Liver (tissue), 8 donors: ENCODE measurements at regions not wholly inside any gene's neighbourhood (a gene's known extent, or its start where the extent isn't known, plus 50 kb on each side); places are given as distances from the start of the nearest gene placed in this dataset.
"Not testable (repeated sequence)": the region's sequence is repeated elsewhere in the genome, so short reads cannot be mapped to it uniquely, and the experiment has no call there.

Source experiments
- DNase-seq: peaks from one replicate; pipeline ENCODE4 v3.0.0-alpha.2; 2017; ENCODE audit warnings: low spot score
- H3K27ac ChIP-seq, 2 donors: one replicate each; pipeline ENCODE4 v1.7.0; 2013; ENCODE audit warnings: inconsistent platforms in 2 of 2, low read length in 2 of 2, control low read depth in 1 of 2, low read depth in 1 of 2, mild to moderate bottlenecking in 1 of 2
- H3K27me3 ChIP-seq, 4 donors: one replicate each; pipeline versions ENCODE4 v1.6.1 to v1.7.0; 2013; ENCODE audit warnings: low read length in 3 of 4, inconsistent platforms in 1 of 4, mild to moderate bottlenecking in 1 of 4, moderate library complexity in 1 of 4; ENCODE audit not compliant: control insufficient read depth in 4 of 4, insufficient read depth in 4 of 4
- H3K36me3 ChIP-seq, 4 donors: one replicate each; pipeline versions ENCODE4 v1.6.1 to v1.7.0; 2013; ENCODE audit warnings: low read length in 3 of 4, mild to moderate bottlenecking in 3 of 4, low read depth in 1 of 4, moderate library complexity in 1 of 4; ENCODE audit not compliant: control insufficient read depth in 4 of 4, insufficient read depth in 3 of 4
- H3K4me1 ChIP-seq, 4 donors: one replicate each; pipeline versions ENCODE4 v1.6.1 to v1.7.0; 2013; ENCODE audit warnings: low read length in 3 of 4, mild to moderate bottlenecking in 3 of 4, moderate library complexity in 1 of 4; ENCODE audit not compliant: control insufficient read depth in 4 of 4, insufficient read depth in 4 of 4
- H3K4me3 ChIP-seq, 3 donors: one replicate each; pipeline versions ENCODE4 v1.6.1 to v1.7.0; 2013; ENCODE audit warnings: low read length in 3 of 3, control low read depth in 1 of 3, low read depth in 1 of 3, mild to moderate bottlenecking in 1 of 3
- H3K9ac ChIP-seq, 2 donors: one replicate each; pipeline ENCODE4 v1.7.0; 2013; ENCODE audit warnings: low read length in 2 of 2, mild to moderate bottlenecking in 2 of 2, moderate library complexity in 2 of 2, control low read depth in 1 of 2, low read depth in 1 of 2
- H3K9me3 ChIP-seq, 4 donors: one replicate each; pipeline versions ENCODE4 v1.6.1 to v1.7.0; 2013; ENCODE audit warnings: low read length in 3 of 4; ENCODE audit not compliant: control insufficient read depth in 4 of 4
- EGR1 ChIP-seq, 2 donors: IDR thresholded peaks; 2 replicates each; pipeline ENCODE4 v1.6.1; 2016 to 2018; ENCODE audit warnings: antibody characterized with exemption in 2 of 2, low read depth in 2 of 2
- FOXA1 ChIP-seq: IDR thresholded peaks from 2 replicates; pipeline ENCODE4 v1.6.1; 2016; ENCODE audit warnings: antibody characterized with exemption
- FOXA2 ChIP-seq: IDR thresholded peaks from 2 replicates; pipeline ENCODE4 v1.6.1; 2016; ENCODE audit warnings: antibody characterized with exemption
- GABPA ChIP-seq, 2 donors: IDR thresholded peaks in 1 of 2; conservative IDR thresholded peaks in 1 of 2; 2 replicates each; pipeline ENCODE4 v1.6.1; 2016; ENCODE audit warnings: antibody characterized with exemption in 2 of 2, mild to moderate bottlenecking in 1 of 2, moderate library complexity in 1 of 2
- HNF4A ChIP-seq, 2 donors: conservative IDR thresholded peaks; 2 replicates each; pipeline ENCODE4 v1.6.1; 2016; ENCODE audit warnings: antibody characterized with exemption in 2 of 2, mild to moderate bottlenecking in 2 of 2
- HNF4G ChIP-seq: IDR thresholded peaks from 2 replicates; pipeline ENCODE4 v1.6.1; 2016; ENCODE audit warnings: antibody characterized with exemption
- JUND ChIP-seq, 2 donors: IDR thresholded peaks; 2 replicates each; pipeline ENCODE4 v1.6.1; 2016; ENCODE audit warnings: antibody characterized with exemption in 2 of 2
- NR2F2 ChIP-seq: IDR thresholded peaks from 2 replicates; pipeline ENCODE4 v1.6.1; 2016; ENCODE audit warnings: antibody characterized with exemption
- RAD21 ChIP-seq, 2 donors: IDR thresholded peaks; 2 replicates each; pipeline ENCODE4 v1.6.1; 2016; ENCODE audit warnings: antibody characterized with exemption in 2 of 2, mild to moderate bottlenecking in 2 of 2
- RXRA ChIP-seq, 2 donors: IDR thresholded peaks; 2 replicates each; pipeline ENCODE4 v1.6.1; 2017 to 2018; ENCODE audit warnings: antibody characterized with exemption in 2 of 2, mild to moderate bottlenecking in 1 of 2
- SP1 ChIP-seq: IDR thresholded peaks from 2 replicates; pipeline ENCODE4 v1.6.1; 2018; ENCODE audit warnings: antibody characterized with exemption, mild to moderate bottlenecking
- TAF1 ChIP-seq: conservative IDR thresholded peaks from 2 replicates; pipeline ENCODE4 v1.6.1; 2016; ENCODE audit warnings: antibody characterized with exemption, mild to moderate bottlenecking
- YY1 ChIP-seq: IDR thresholded peaks from 2 replicates; pipeline ENCODE4 v1.6.1; 2016; ENCODE audit warnings: antibody characterized with exemption, mild to moderate bottlenecking
- WGBS: extraction: QIAGEN DNeasy Blood & Tissue Kit; methylation state at CpG from one replicate; pipeline ENCODE4 v1.1.7; 2013; 5-methylcytosine and 5-hydroxymethylcytosine counted together
- TF ChIP-seq, protein P1 (sequence below): fragments of 150-350 bp; IDR thresholded peaks from 2 replicates; pipeline ENCODE4 v1.5.1; 2017; ENCODE audit warnings: improper control_type of control experiment, low read depth, low read length; ENCODE audit not compliant: missing input control
- TF ChIP-seq, protein P2 (sequence below): IDR thresholded peaks from 2 replicates; pipeline ENCODE4 v1.6.1; 2016; ENCODE audit warnings: antibody characterized with exemption
- TF ChIP-seq, protein P3 (sequence below): IDR thresholded peaks from 2 replicates; pipeline ENCODE4 v1.6.1; 2016; ENCODE audit warnings: antibody characterized with exemption
- TF ChIP-seq, protein P4 (sequence below): IDR thresholded peaks from 2 replicates; pipeline ENCODE4 v1.6.1; 2016; ENCODE audit warnings: antibody characterized with exemption
- TF ChIP-seq, protein P5 (sequence below): IDR thresholded peaks from 2 replicates; pipeline ENCODE4 v1.6.1; 2016; ENCODE audit warnings: antibody characterized with exemption, mild to moderate bottlenecking
- donor health status: healthy.
- donor health status: healthy.
- donor health status: healthy.
- donor health status: healthy.
- donor health status: healthy.

DNA sequence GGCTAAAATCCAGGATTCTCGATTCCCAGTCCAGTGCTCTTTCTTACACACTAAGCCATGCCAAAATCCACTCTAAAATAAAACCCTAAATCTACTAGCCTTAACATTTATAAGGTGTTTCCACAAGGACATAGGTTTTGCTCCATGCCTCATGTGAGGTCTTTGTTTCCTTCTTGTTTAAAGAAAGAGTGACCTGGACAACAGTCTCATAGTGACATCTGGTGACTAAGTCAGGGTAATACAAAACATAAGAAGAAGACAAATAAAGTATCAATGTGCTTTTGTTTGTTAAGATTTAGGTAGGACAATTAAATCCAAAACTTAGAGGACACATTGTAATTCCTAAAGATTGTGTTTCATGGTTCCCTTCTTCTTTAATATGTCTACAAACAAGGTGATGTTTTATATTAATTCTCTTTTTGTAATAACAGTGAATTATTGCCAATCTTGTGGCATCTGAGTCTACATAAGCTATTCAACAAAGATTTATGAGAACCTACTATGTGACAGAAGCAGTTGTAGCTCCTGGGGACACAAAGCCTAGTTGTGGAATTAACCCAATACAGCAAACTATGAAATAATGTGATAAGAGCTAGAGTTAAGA lies 93.0 kb upstream of the TRIM77 start:
- H3K4me3 ChIP-seq, H3K9me3 ChIP-seq, H3K27ac ChIP-seq, DNase-seq, H3K36me3 ChIP-seq, H3K9ac ChIP-seq, H3K27me3 ChIP-seq, H3K4me1 ChIP-seq: not testable (repeated sequence)
- WGBS, result 20% methylated on average over 1 of the region's 1 CpG
- TF ChIP-seq, protein P1, sequence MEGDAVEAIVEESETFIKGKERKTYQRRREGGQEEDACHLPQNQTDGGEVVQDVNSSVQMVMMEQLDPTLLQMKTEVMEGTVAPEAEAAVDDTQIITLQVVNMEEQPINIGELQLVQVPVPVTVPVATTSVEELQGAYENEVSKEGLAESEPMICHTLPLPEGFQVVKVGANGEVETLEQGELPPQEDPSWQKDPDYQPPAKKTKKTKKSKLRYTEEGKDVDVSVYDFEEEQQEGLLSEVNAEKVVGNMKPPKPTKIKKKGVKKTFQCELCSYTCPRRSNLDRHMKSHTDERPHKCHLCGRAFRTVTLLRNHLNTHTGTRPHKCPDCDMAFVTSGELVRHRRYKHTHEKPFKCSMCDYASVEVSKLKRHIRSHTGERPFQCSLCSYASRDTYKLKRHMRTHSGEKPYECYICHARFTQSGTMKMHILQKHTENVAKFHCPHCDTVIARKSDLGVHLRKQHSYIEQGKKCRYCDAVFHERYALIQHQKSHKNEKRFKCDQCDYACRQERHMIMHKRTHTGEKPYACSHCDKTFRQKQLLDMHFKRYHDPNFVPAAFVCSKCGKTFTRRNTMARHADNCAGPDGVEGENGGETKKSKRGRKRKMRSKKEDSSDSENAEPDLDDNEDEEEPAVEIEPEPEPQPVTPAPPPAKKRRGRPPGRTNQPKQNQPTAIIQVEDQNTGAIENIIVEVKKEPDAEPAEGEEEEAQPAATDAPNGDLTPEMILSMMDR, result peak; percentile 40
- TF ChIP-seq RAD21 (IDR thresholded peaks at IDR 0.05), result peak; percentile 79 to 80

DNA sequence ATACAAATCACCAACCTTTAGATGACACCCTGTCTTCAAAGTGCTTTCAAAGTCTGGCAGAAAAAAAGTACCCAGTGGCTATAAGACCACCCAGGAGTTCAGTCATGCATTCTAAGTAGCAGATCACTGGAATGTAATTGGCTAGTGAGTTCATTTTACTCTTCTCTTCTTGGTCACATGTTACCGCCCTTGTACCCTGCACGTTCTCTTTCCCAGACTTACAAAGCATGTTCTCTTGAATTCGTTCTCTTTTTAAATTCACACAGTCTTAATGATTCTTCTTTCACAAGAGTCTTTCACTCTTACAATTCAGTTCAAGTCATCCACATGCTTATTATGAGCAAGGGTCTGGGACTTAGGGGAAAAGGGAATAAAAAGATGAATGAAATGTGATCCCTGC lies 89.4 kb upstream of the TRIM77 start:
- not testable (repeated sequence) for H3K4me3 ChIP-seq, DNase-seq

DNA sequence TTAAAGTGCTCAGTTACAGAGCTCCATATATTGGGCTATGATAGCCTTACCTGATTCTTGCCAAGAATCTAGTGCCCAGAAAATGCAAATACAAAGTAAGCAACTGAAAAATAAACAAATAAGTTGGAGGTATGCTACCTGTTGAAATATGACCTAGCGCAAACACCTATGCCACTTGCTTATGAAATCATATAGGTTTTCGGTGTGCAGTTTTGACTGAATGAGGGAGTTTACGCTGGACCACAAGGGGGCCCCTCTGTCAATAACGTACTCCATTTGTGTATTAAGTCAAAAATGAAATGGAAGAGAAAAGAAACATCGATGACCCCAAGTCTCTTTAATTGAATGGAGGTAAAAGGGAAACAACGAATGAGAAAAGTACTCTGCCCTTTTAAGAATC lies 84.9 kb upstream of the TRIM77 start:
- Histone ChIP-seq H3K27me3 (no peaks in the 10 kb centered on the region), H3K4me1 (no peaks in the 10 kb centered on the region), H3K27ac (no peak overlapping the region), H3K4me3 (no peak overlapping the region), H3K9me3 (no peaks in the 10 kb centered on the region), H3K36me3 (no peaks in the 10 kb centered on the region), H3K9ac (no peak overlapping the region)
- WGBS, result 71% methylated on average over 6 of the region's 6 CpGs
- TF ChIP-seq, protein P1, result peak; percentile 16
- TF ChIP-seq HNF4G (no peak), FOXA2 (no peak), JUND (IDR thresholded peaks at IDR 0.05) (no peak), YY1 (no peak), NR2F2 (no peak), RXRA (IDR thresholded peaks at IDR 0.05) (no peak), GABPA (IDR thresholded peaks at IDR 0.05 in 1 of 2, conservative IDR thresholded peaks at IDR 0.05 in 1 of 2) (no peak), HNF4A (conservative IDR thresholded peaks at IDR 0.05) (no peak), SP1 (no peak), FOXA1 (no peak), EGR1 (IDR thresholded peaks at IDR 0.05; ENCODE audit: low read depth in 2 of 2) (no peak), RAD21 (IDR thresholded peaks at IDR 0.05) (peak in 1 of 2 donors; percentile 61), TAF1 (no peak)
- TF ChIP-seq, protein P2, sequence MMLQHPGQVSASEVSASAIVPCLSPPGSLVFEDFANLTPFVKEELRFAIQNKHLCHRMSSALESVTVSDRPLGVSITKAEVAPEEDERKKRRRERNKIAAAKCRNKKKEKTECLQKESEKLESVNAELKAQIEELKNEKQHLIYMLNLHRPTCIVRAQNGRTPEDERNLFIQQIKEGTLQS, result no peak
- TF ChIP-seq, protein P3, sequence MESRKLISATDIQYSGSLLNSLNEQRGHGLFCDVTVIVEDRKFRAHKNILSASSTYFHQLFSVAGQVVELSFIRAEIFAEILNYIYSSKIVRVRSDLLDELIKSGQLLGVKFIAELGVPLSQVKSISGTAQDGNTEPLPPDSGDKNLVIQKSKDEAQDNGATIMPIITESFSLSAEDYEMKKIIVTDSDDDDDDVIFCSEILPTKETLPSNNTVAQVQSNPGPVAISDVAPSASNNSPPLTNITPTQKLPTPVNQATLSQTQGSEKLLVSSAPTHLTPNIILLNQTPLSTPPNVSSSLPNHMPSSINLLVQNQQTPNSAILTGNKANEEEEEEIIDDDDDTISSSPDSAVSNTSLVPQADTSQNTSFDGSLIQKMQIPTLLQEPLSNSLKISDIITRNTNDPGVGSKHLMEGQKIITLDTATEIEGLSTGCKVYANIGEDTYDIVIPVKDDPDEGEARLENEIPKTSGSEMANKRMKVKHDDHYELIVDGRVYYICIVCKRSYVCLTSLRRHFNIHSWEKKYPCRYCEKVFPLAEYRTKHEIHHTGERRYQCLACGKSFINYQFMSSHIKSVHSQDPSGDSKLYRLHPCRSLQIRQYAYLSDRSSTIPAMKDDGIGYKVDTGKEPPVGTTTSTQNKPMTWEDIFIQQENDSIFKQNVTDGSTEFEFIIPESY, result no peak
- TF ChIP-seq, protein P4, sequence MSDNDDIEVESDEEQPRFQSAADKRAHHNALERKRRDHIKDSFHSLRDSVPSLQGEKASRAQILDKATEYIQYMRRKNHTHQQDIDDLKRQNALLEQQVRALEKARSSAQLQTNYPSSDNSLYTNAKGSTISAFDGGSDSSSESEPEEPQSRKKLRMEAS, result no peak
- TF ChIP-seq, protein P5, sequence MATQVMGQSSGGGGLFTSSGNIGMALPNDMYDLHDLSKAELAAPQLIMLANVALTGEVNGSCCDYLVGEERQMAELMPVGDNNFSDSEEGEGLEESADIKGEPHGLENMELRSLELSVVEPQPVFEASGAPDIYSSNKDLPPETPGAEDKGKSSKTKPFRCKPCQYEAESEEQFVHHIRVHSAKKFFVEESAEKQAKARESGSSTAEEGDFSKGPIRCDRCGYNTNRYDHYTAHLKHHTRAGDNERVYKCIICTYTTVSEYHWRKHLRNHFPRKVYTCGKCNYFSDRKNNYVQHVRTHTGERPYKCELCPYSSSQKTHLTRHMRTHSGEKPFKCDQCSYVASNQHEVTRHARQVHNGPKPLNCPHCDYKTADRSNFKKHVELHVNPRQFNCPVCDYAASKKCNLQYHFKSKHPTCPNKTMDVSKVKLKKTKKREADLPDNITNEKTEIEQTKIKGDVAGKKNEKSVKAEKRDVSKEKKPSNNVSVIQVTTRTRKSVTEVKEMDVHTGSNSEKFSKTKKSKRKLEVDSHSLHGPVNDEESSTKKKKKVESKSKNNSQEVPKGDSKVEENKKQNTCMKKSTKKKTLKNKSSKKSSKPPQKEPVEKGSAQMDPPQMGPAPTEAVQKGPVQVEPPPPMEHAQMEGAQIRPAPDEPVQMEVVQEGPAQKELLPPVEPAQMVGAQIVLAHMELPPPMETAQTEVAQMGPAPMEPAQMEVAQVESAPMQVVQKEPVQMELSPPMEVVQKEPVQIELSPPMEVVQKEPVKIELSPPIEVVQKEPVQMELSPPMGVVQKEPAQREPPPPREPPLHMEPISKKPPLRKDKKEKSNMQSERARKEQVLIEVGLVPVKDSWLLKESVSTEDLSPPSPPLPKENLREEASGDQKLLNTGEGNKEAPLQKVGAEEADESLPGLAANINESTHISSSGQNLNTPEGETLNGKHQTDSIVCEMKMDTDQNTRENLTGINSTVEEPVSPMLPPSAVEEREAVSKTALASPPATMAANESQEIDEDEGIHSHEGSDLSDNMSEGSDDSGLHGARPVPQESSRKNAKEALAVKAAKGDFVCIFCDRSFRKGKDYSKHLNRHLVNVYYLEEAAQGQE, result no peak
- no peak for DNase-seq

More for the DNA sequence above, 89.4 kb upstream of the TRIM77 start:
- not testable (repeated sequence) for H3K36me3 ChIP-seq, H3K4me1 ChIP-seq, H3K27me3 ChIP-seq, H3K9ac ChIP-seq, H3K27ac ChIP-seq, H3K9me3 ChIP-seq
- 90% methylated on average over 3 of the region's 3 CpGs for WGBS
